NCI-H526 treated with DMSO at 0.1 percent for 48 hours (cell line): ENCODE measurements at regions not wholly inside any gene's neighbourhood (a gene's known extent, or its start where the extent isn't known, plus 50 kb on each side); places are given as distances from the start of the nearest gene placed in this dataset.

Source experiments
- DNase-seq: peaks from one replicate; lab custom pipeline; 2025; lab: John Stamatoyannopoulos, UW

GRCh38 chr4:123319639-123320038 is 77.0 kb upstream of the SPRY1 start:
- DNase-seq: no peak

- DNase-seq: no peak
These were observed 72.6 kb upstream of the SPRY1 start for GRCh38 chr4:123323998-123324397.

DNA sequence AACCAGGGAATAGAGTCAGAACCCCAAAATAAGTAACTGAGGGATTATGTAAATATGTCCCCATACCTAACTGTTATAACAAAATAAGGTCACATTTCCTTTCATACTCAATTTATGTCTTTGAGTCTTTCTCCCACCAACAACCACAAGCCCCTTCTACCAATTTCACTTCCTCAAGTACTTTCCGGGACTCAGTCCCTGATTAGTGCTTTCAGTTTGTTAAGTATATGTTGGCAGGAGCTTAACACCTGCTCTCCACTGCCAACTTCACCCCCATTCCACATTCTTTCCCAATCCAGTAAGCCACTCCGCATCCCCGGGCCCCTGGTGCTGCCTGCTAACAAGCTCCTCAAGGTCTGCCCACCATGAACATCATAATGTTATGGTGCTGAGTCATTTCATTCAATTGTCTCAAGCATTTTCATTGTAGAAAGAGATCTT is 71.3 kb upstream of the SPRY1 start:
- no peak for DNase-seq

DNA sequence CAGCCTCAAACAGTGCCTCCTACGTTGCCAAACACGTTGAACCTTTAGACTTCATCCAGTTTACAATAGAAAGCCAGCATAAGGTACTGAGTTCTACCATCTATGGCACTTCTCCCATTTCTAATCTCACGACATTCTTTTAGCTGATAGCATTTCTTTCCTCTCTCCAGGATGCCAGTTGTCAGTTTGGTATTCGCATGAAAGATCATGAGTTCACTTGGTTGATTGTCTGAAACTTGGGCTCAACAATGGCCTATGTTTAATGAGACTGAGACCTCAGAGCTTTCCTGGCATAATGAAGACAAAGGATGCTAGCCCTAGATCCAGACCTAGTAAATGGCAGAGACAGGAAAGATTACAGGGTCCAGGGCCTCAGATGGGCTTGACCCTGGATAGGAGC is 69.2 kb upstream of the SPRY1 start:
- DNase-seq: no peak

GRCh38 chr4:123327846-123328429 is 68.7 kb upstream of the SPRY1 start:
- DNase-seq: no peak

- DNase-seq: no peak
These were observed 57.9 kb upstream of the SPRY1 start for GRCh38 chr4:123338715-123339114.

GRCh38 chr4:123339507-123340380 is 56.9 kb upstream of the SPRY1 start:
- no peak for DNase-seq

DNA sequence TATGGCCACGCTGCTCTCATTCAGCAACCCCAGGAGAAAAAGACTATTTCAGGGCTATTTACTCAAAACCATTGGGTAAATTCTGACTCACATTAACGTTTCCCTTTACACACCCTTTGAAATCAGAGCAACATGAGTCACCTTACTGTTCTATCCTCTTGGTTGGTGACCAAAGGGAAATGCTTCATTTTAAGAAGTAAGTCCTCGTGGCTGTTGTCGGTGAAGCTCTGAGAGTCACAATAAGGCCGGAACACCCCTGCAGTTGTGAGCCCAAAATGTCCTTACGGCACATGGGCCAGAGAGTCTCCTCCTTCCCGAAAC is 56.3 kb upstream of the SPRY1 start:
- DNase-seq: no peak

DNA sequence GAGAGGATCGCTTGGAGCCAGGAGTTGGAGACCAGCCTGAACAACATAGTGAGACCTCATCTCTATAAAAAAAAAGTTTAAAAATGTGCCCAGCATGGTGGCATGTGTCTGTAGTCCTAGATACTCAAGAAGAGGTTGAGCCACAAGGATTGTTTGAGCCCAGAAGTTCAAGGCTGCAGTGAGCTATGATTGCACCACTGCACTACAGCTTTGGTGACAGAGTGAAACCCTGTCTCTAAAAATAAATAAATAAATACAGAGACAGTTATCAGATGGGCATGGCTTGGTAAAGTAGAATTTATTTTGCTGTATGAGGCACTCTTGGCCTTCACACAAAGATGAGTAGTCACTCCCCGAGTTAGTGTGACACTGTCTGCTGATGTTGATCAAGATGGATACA is 54.1 kb upstream of the SPRY1 start:
- no peak for DNase-seq

DNA sequence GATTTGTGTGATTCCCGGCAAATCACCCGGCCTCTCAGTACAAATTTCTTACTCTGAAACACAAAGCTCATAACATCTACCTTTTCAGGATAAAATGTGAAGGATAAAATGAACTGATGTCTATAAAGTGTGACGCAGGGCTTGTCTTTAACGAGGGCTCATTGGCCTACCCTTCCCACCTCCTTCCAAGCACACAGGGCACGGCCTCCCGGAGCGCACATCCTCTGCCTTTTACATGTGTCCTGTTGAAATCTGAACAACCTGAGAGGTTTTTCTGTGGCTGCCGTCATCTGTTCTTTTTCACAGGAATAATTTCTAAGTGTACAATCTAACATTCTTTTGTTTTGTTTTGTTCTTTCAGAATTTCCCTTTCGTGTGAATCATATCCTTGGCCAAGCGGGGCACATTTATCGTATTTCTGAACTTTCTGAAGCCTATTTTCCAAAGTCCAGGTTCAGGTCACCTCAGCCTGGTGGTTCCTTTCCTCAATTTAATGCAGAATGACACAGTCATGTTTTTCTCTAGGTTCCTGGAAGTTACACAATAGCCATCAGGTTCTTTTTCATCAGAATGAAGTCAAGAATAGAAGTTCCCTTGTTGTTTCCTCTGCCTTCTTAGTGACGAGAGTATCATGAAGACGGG is 53.1 kb upstream of the SPRY1 start:
- no peak for DNase-seq

DNA sequence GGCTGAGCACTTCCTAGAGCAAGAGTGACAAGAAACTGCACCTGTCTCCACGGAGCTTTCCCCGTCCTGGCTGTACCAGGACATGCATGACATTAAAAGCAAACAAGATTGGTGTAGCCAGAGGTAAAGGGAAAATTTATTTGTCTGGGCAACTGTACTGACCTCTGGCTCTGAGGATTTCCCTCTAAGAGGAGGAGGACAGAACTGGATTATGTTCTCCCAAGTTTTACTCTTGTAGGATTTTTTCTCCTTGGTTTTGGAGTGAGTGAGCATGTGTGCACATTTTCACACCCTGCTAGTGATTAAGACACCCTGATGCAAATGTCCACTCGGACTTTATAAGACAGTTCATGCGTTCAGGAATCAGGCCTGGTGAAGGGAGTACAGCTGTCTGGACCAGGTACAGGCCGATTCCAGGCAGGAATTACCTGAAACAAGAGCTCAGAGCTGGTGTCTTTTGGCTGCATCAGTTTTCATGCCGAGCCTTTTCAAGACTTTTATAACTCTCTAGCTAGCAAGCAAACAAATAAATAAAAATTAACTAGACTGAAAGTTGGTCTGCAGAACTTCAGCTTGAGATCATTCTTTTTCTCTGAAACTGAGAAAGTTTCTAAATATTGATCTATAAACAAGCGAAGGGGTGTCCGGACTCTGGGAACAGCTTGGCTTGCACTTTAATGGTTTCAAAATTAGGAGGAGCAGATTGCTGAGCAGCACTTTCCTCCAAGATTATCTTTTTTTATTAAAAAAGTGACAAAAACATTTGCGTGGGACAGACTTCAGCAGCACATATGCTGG is 51.3 kb upstream of the SPRY1 start:
- DNase-seq: no peak

DNA sequence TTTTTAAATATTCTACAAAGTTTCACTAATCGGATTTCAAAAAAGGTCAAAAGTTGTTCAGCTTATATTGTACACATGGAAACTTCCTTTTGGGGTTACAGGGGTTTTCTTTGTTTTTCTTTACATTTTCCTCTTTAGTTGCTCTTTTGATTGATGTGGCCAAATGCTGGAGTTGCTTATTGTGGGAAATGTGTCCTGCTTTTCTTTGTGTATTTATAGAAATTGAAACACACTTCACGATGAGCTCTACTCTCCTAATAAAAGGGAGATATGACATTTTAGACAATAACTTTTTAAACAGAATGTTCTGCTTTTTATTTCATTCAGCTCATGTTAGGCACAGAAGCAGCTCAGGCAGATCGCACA is 50.7 kb upstream of the SPRY1 start:
- no peak for DNase-seq

- DNase-seq: no peak
These were observed 50.2 kb upstream of the SPRY1 start for GRCh38 chr4:123346330-123346940.
